GM13977 (cell line): ENCODE measurements at regions not wholly inside any gene's neighbourhood (a gene's known extent, or its start where the extent isn't known, plus 50 kb on each side); places are given as distances from the start of the nearest gene placed in this dataset.
"Not testable (repeated sequence)": the region's sequence is repeated elsewhere in the genome, so short reads cannot be mapped to it uniquely, and the experiment has no call there.

Experiments
- DNase-seq: peaks from one replicate; pipeline ENCODE4 v3.0.0; 2012; ENCODE audit warnings: low spot score
- in situ Hi-C: fragments of 300-500 bp; cut with MboI; formaldehyde crosslinking; loops from one replicate; pipeline ENCODE4 v1.12.0; 2022; ENCODE audit warnings: low sequenced_read_pairs, low pct_unique_long_range_greater_than_20kb, mixed read lengths, inconsistent platforms; ENCODE audit not compliant: unreplicated experiment
- TF ChIP-seq, protein P1 (sequence below): IDR thresholded peaks from 2 replicates; pipeline ENCODE4 v1.5.1; 2012; ENCODE audit warnings: mild to moderate bottlenecking, control low read depth; ENCODE audit not compliant: insufficient read depth; ENCODE audit errors: extremely low read depth, missing control alignments

- in situ Hi-C loops, result no loop called here
- TF ChIP-seq, protein P1, sequence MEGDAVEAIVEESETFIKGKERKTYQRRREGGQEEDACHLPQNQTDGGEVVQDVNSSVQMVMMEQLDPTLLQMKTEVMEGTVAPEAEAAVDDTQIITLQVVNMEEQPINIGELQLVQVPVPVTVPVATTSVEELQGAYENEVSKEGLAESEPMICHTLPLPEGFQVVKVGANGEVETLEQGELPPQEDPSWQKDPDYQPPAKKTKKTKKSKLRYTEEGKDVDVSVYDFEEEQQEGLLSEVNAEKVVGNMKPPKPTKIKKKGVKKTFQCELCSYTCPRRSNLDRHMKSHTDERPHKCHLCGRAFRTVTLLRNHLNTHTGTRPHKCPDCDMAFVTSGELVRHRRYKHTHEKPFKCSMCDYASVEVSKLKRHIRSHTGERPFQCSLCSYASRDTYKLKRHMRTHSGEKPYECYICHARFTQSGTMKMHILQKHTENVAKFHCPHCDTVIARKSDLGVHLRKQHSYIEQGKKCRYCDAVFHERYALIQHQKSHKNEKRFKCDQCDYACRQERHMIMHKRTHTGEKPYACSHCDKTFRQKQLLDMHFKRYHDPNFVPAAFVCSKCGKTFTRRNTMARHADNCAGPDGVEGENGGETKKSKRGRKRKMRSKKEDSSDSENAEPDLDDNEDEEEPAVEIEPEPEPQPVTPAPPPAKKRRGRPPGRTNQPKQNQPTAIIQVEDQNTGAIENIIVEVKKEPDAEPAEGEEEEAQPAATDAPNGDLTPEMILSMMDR, result no peak
- DNase-seq, result no peak
Measured at GRCh38 chr3:5585085-5585484, 397.6 kb downstream of the EDEM1 start.

GRCh38 chr3:5606884-5607472 lies 419.5 kb downstream of the EDEM1 start:
- in situ Hi-C loops, result no loop called here
- DNase-seq, result no peak
- TF ChIP-seq, protein P1, result no peak

- TF ChIP-seq, protein P1, result no peak
- in situ Hi-C loops, result no loop called here
- no peak for DNase-seq
Measured at GRCh38 chr3:5607581-5607980, 420.1 kb downstream of the EDEM1 start.

GRCh38 chr3:5608971-5609370 lies 421.5 kb downstream of the EDEM1 start:
- DNase-seq, in situ Hi-C loops: not testable (repeated sequence)

- in situ Hi-C loops, result no loop called here
- no peak for DNase-seq
- TF ChIP-seq, protein P1, result no peak
Measured at GRCh38 chr3:5613599-5613998, 426.1 kb downstream of the EDEM1 start.

GRCh38 chr3:5616873-5617272 lies 429.4 kb downstream of the EDEM1 start:
- no peak for DNase-seq
- TF ChIP-seq, protein P1, result no peak
- in situ Hi-C loops, result no loop called here

GRCh38 chr3:5618170-5618569 lies 430.7 kb downstream of the EDEM1 start:
- DNase-seq, result no peak
- in situ Hi-C loops, result no loop called here
- TF ChIP-seq, protein P1, result no peak
